DND-41 (cell line): ENCODE measurements at regions not wholly inside any gene's neighbourhood (a gene's known extent, or its start where the extent isn't known, plus 50 kb on each side); places are given as distances from the start of the nearest gene placed in this dataset.

Source experiments
- CTCF ChIP-seq: IDR thresholded peaks from 2 replicates; pipeline ENCODE4 v1.5.1; 2012; ENCODE audit warnings: borderline replicate concordance, low read length, moderate library complexity, mild to moderate bottlenecking; ENCODE audit not compliant: poor library complexity, severe bottlenecking; ENCODE audit errors: extremely low read depth
- EZH2 ChIP-seq: IDR thresholded peaks from 3 replicates; pipeline ENCODE4 v1.6.1; 2012; ENCODE audit warnings: borderline replicate concordance, low read depth, mild to moderate bottlenecking, moderate library complexity, low read length, inconsistent platforms; ENCODE audit not compliant: severe bottlenecking

GRCh38 chr10:30770229-30770628, 140.7 kb upstream of the LYZL2 start:
- TF ChIP-seq CTCF, result no peak
- no peak for TF ChIP-seq EZH2
